Panc1 (cell line): ENCODE measurements at regions not wholly inside any gene's neighbourhood (a gene's known extent, or its start where the extent isn't known, plus 50 kb on each side); places are given as distances from the start of the nearest gene placed in this dataset.

ENCODE experiments used
- ATAC-seq: fragments of 200-7000 bp; cut with Tn5 transposase; 2 replicates; pipeline ENCODE4 v1.9.1; 2020; ENCODE audit warnings: mild to moderate bottlenecking, moderate library complexity
- BruUV-seq: library from RNA; stranded (reverse); fragments of 400-500 nt; replicated peaks from 2 replicates; lab custom pipeline; 2021; lab: Mats Ljungman, UMichigan
- CTCF ChIA-PET: fragments of 300-600 bp; sonication (Branson Sonifier 250); formaldehyde crosslinking; loops from one replicate; lab custom pipeline; 2022; ENCODE audit warnings: antibody characterized with exemption; lab: Charles Lee
- POLR2A ChIA-PET: fragments of 300-600 bp; sonication (Branson Sonifier 250); formaldehyde crosslinking; loops from one replicate; lab custom pipeline; 2022; ENCODE audit warnings: antibody characterized with exemption; lab: Charles Lee
- DNase-seq: peaks from one replicate; pipeline ENCODE4 v3.0.0-alpha.2; 2010; ENCODE audit warnings: low read depth, low spot score
- H3K27ac ChIP-seq: 2 replicates; pipeline ENCODE4 v1.5.1; 2011; ENCODE audit warnings: mild to moderate bottlenecking, low read length, inconsistent platforms
- H3K27me3 ChIP-seq: fragments of 200-500 bp; sonication (Bioruptor generic); 2 replicates; pipeline ENCODE4 v1.6.0; 2014; ENCODE audit warnings: low read length, inconsistent platforms; ENCODE audit not compliant: control insufficient read depth, insufficient read depth
- H3K36me3 ChIP-seq: fragments of 200-500 bp; sonication (Bioruptor generic); 2 replicates; pipeline ENCODE4 v1.5.1; 2014; ENCODE audit warnings: inconsistent platforms, mild to moderate bottlenecking, low read length, moderate library complexity; ENCODE audit not compliant: control insufficient read depth, insufficient read depth
- H3K4me1 ChIP-seq: 2 replicates; pipeline ENCODE4 v1.5.1; 2011; ENCODE audit warnings: inconsistent platforms, mild to moderate bottlenecking, low read length, moderate library complexity; ENCODE audit not compliant: control insufficient read depth, insufficient read depth
- H3K4me3 ChIP-seq, 2 experiments: 2 replicates each; pipeline ENCODE4 v1.5.1; 2011 to 2012; ENCODE audit warnings: low read depth in 2 of 2, low read length in 2 of 2, mild to moderate bottlenecking in 2 of 2, inconsistent platforms in 1 of 2, moderate library complexity in 1 of 2
- H3K9me3 ChIP-seq: fragments of 200-500 bp; sonication (Bioruptor generic); 2 replicates; pipeline ENCODE4 v1.5.1; 2014; ENCODE audit warnings: low read depth, mild to moderate bottlenecking, inconsistent platforms, low read length, moderate library complexity; ENCODE audit not compliant: control insufficient read depth, insufficient read depth
- CTCF ChIP-seq: fragments of 450-650 bp; IDR thresholded peaks from 2 replicates; pipeline ENCODE4 v1.5.1; 2017; ENCODE audit warnings: mild to moderate bottlenecking
- POLR2AphosphoS5 ChIP-seq: IDR thresholded peaks from 2 replicates; pipeline ENCODE4 v1.6.1; 2012; ENCODE audit warnings: mild to moderate bottlenecking, low read depth, low read length, moderate library complexity
- REST ChIP-seq, 2 experiments: IDR thresholded peaks; 2 replicates each; pipeline ENCODE4 v1.6.1; 2011 to 2012; ENCODE audit warnings: low read depth in 2 of 2, control low read depth in 1 of 2, low read length in 1 of 2, mild to moderate bottlenecking in 1 of 2, moderate library complexity in 1 of 2; ENCODE audit not compliant: insufficient read depth in 1 of 2
- SIN3A ChIP-seq: IDR thresholded peaks from 2 replicates; pipeline ENCODE4 v1.6.1; 2012; ENCODE audit warnings: low read depth, mild to moderate bottlenecking, low read length, moderate library complexity, borderline replicate concordance; ENCODE audit not compliant: insufficient read depth
- TCF7L2 ChIP-seq: IDR thresholded peaks from 2 replicates; pipeline ENCODE4 v1.6.1; 2011; ENCODE audit warnings: mild to moderate bottlenecking, low read depth, low read length, inconsistent platforms
- in situ Hi-C: cut with HindIII; loops from 2 replicates; pipeline ENCODE4 v1.10.0; 2016; ENCODE audit warnings: low sequenced_read_pairs, low pct_unique_long_range_greater_than_20kb
- intact Hi-C: fragments of 100-400 bp; cut with micrococcal nuclease; formaldehyde crosslinking; loops from one replicate; pipeline ENCODE4 v1.10.0; 2022; ENCODE audit not compliant: unreplicated experiment

GRCh38 chr22:27046603-27047002 lies 389.2 kb downstream of the MIAT start:
- Histone ChIP-seq H3K27me3 (no peaks in the 10 kb centered on the region), H3K27ac (no peak overlapping the region), H3K4me1 (no peaks in the 10 kb centered on the region), H3K36me3 (no peaks in the 10 kb centered on the region), H3K9me3 (no peaks in the 10 kb centered on the region), H3K4me3 (no peak overlapping the region)
- intact Hi-C loops: no loop called here
- no peak for TF ChIP-seq SIN3A
- no peak for TF ChIP-seq POLR2AphosphoS5
- no peak for TF ChIP-seq REST (IDR thresholded peaks at IDR 0.05; ENCODE audit: insufficient read depth in 1 of 2, low read depth in 2 of 2, low read length in 1 of 2)
- no peak for TF ChIP-seq TCF7L2
- TF ChIP-seq CTCF: no peak
- in situ Hi-C loops: no loop called here
- BruUV-seq: no TSS peak
- no peak for ATAC-seq
- POLR2A ChIA-PET: no interaction called here
- DNase-seq: no peak
- CTCF ChIA-PET: no interaction called here

- ChIA-PET CTCF (no interaction called here), POLR2A (no interaction called here)
- H3K9me3 ChIP-seq: no peaks in the 10 kb centered on the region
- no peak for DNase-seq
- no peaks in the 10 kb centered on the region for H3K4me1 ChIP-seq
- in situ Hi-C loops: no loop called here
- ATAC-seq: no peak
- no TSS peak for BruUV-seq
- no peak overlapping the region for H3K27ac ChIP-seq
- no peak for TF ChIP-seq TCF7L2
- no peaks in the 10 kb centered on the region for H3K27me3 ChIP-seq
- H3K4me3 ChIP-seq: no peak overlapping the region
- no peaks in the 10 kb centered on the region for H3K36me3 ChIP-seq
- intact Hi-C loops: no loop called here
Observed at GRCh38 chr22:27050771-27051170, 393.4 kb downstream of the MIAT start.

GRCh38 chr22:27051407-27051806 lies 394.0 kb downstream of the MIAT start:
- no peak overlapping the region for H3K27ac ChIP-seq

More at GRCh38 chr22:27051407-27051806, 394.0 kb downstream of the MIAT start:
- no peak for ATAC-seq
- H3K36me3 ChIP-seq: no peaks in the 10 kb centered on the region
- intact Hi-C loops: no loop called here
- no peaks in the 10 kb centered on the region for H3K4me1 ChIP-seq
- in situ Hi-C loops: no loop called here
- no peaks in the 10 kb centered on the region for H3K9me3 ChIP-seq
- BruUV-seq: no TSS peak
- H3K4me3 ChIP-seq: no peak overlapping the region
- H3K27me3 ChIP-seq: no peaks in the 10 kb centered on the region
- CTCF ChIA-PET: no interaction called here
- DNase-seq: no peak
- POLR2A ChIA-PET: no interaction called here
- TF ChIP-seq POLR2AphosphoS5: no peak
- TF ChIP-seq SIN3A: no peak
- TF ChIP-seq CTCF: no peak
- no peak for TF ChIP-seq REST (IDR thresholded peaks at IDR 0.05; ENCODE audit: insufficient read depth in 1 of 2, low read depth in 2 of 2, low read length in 1 of 2)
- TF ChIP-seq TCF7L2: no peak
